Endothelial cell (in vitro differentiated cells): ENCODE measurements at regions not wholly inside any gene's neighbourhood (a gene's known extent, or its start where the extent isn't known, plus 50 kb on each side); places are given as distances from the start of the nearest gene placed in this dataset.
"Not testable (repeated sequence)": the region's sequence is repeated elsewhere in the genome, so short reads cannot be mapped to it uniquely, and the experiment has no call there.

ENCODE experiments used
- DNase-seq: peaks from one replicate; pipeline ENCODE4 v3.0.0; 2021; ENCODE audit warnings: low spot score
- H3K27ac Mint-ChIP-seq: one replicate; pipeline ENCODE4 v1.8.0; 2021; ENCODE audit warnings: mixed read lengths, inconsistent platforms; ENCODE audit not compliant: unreplicated experiment
- H3K27me3 Mint-ChIP-seq: one replicate; pipeline ENCODE4 v1.8.0; 2021; ENCODE audit warnings: mild to moderate bottlenecking, moderate library complexity, mixed read lengths, inconsistent platforms; ENCODE audit not compliant: unreplicated experiment
- H3K36me3 Mint-ChIP-seq: one replicate; pipeline ENCODE4 v1.8.0; 2021; ENCODE audit warnings: mild to moderate bottlenecking, low read depth, mixed read lengths, inconsistent platforms; ENCODE audit not compliant: unreplicated experiment
- H3K4me1 Mint-ChIP-seq: one replicate; pipeline ENCODE4 v1.8.0; 2021; ENCODE audit warnings: mild to moderate bottlenecking, mixed read lengths, inconsistent platforms; ENCODE audit not compliant: unreplicated experiment
- H3K4me3 Mint-ChIP-seq: one replicate; pipeline ENCODE4 v1.8.0; 2021; ENCODE audit warnings: mild to moderate bottlenecking, mixed read lengths, inconsistent platforms; ENCODE audit not compliant: unreplicated experiment
- H3K9me3 Mint-ChIP-seq: one replicate; pipeline ENCODE4 v1.8.0; 2021; ENCODE audit warnings: mixed read lengths, inconsistent platforms; ENCODE audit not compliant: unreplicated experiment
- CTCF ChIP-seq: fragments of 200-600 bp; sonication (generic); IDR thresholded peaks from one replicate; pipeline ENCODE4 v1.5.0; 2021; ENCODE audit warnings: antibody characterized with exemption; ENCODE audit not compliant: unreplicated experiment

GRCh38 chr10:95137990-95138625 is 55.9 kb upstream of the ACSM6 start:
- not testable (repeated sequence) for H3K4me1 Mint-ChIP-seq, H3K27me3 Mint-ChIP-seq, DNase-seq, H3K9me3 Mint-ChIP-seq, H3K36me3 Mint-ChIP-seq, H3K27ac Mint-ChIP-seq, H3K4me3 Mint-ChIP-seq

GRCh38 chr10:95134490-95134889 is 59.5 kb upstream of the ACSM6 start:
- DNase-seq = no peak
- H3K4me3 Mint-ChIP-seq = no peak overlapping the region
- peaks cover 5% of the 10 kb centered on the region for H3K36me3 Mint-ChIP-seq
- peaks cover 4% of the 10 kb centered on the region for H3K27me3 Mint-ChIP-seq
- no peak overlapping the region for H3K27ac Mint-ChIP-seq
- no peaks in the 10 kb centered on the region for H3K9me3 Mint-ChIP-seq
- TF ChIP-seq CTCF = no peak
- no peaks in the 10 kb centered on the region for H3K4me1 Mint-ChIP-seq

GRCh38 chr10:95133997-95134396 is 60.0 kb upstream of the ACSM6 start:
- no peak for TF ChIP-seq CTCF
- H3K27me3 Mint-ChIP-seq = peaks cover 4% of the 10 kb centered on the region
- no peak overlapping the region for H3K4me3 Mint-ChIP-seq
- DNase-seq = no peak
- no peaks in the 10 kb centered on the region for H3K9me3 Mint-ChIP-seq
- no peak overlapping the region for H3K27ac Mint-ChIP-seq
- peaks cover 5% of the 10 kb centered on the region for H3K36me3 Mint-ChIP-seq
- no peaks in the 10 kb centered on the region for H3K4me1 Mint-ChIP-seq

GRCh38 chr10:95133016-95133752 is 60.9 kb upstream of the ACSM6 start:
- H3K4me3 Mint-ChIP-seq = no peak overlapping the region
- H3K36me3 Mint-ChIP-seq = peaks cover 5% of the 10 kb centered on the region
- H3K27ac Mint-ChIP-seq = no peak overlapping the region
- H3K4me1 Mint-ChIP-seq = no peaks in the 10 kb centered on the region
- no peaks in the 10 kb centered on the region for H3K9me3 Mint-ChIP-seq
- DNase-seq = peak; percentile 84
- TF ChIP-seq CTCF = peak; percentile 94
- peaks cover 4% of the 10 kb centered on the region for H3K27me3 Mint-ChIP-seq

GRCh38 chr10:95130429-95130828 is 61.1 kb upstream of the CYP2C8 start:
- H3K36me3 Mint-ChIP-seq, H3K27ac Mint-ChIP-seq, DNase-seq, H3K27me3 Mint-ChIP-seq, H3K4me1 Mint-ChIP-seq, H3K9me3 Mint-ChIP-seq, H3K4me3 Mint-ChIP-seq: not testable (repeated sequence)

GRCh38 chr10:95125582-95125981 is 56.3 kb upstream of the CYP2C8 start:
- Mint-ChIP-seq H3K4me3 (no peak overlapping the region), H3K36me3 (peaks cover 5% of the 10 kb centered on the region), H3K27ac (no peak overlapping the region), H3K4me1 (peaks cover 9% of the 10 kb centered on the region), H3K27me3 (no peaks in the 10 kb centered on the region), H3K9me3 (peaks cover 4% of the 10 kb centered on the region)
- TF ChIP-seq CTCF = no peak
- DNase-seq = no peak
